D341Med (cell line): ENCODE measurements at regions not wholly inside any gene's neighbourhood (a gene's known extent, or its start where the extent isn't known, plus 50 kb on each side); places are given as distances from the start of the nearest gene placed in this dataset.

Experiments used
- DNase-seq: peaks from one replicate; pipeline ENCODE4 v3.0.0; 2012; ENCODE audit warnings: low spot score

DNA sequence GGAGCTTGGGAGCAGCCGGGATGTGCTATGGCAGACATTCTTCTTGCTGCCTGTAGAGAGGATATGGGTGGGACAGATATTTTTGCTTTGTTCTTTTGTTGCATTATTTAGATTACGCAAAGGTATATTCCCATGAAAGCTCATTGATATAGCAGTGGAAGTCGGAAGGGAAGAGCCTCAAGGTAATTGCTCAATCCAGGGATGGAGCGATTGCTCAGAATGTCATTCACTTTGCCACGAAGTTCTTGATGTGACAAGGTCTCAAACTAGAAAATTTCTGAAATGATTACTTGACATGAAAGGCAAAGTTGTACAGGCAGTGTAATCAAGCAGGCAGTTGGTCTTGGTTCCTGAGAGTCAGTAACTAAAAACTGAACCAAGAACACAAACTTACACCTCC, 615.6 kb upstream of the CDH4 start:
- DNase-seq = no peak

GRCh38 chr20:60637801-60638200, 614.3 kb upstream of the CDH4 start:
- DNase-seq = no peak

DNA sequence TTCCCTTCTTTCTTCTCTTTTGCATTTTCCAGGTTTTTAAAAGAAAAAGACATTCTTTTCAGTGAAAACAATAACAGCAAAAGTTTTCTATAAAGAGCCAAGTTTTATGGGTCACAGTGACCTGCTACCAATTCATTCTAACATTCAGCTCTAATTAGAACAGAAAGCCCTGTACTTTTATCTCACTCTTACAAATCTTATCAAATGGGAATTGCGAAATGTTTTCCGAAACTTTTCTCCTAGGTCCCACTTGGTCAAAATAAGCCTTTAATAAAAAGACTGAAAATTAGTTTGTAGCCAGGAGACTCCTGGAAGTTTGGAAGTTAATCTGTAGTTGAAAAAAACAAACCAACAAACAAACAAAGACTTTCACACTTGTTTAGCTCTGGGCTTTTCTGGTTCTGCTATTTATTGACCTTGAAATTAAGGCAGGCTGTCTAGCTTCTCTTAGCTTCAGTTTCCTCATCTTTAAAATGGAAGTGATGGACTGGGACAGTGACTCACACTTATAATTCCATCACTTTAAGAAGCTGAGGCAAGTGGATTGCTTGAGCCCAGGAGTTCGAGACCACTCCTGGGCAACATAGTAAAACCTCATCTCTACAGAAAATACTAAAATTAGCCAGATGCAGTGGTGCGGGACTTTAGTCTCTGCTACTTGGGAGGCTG, 613.5 kb upstream of the CDH4 start:
- DNase-seq = no peak

DNA sequence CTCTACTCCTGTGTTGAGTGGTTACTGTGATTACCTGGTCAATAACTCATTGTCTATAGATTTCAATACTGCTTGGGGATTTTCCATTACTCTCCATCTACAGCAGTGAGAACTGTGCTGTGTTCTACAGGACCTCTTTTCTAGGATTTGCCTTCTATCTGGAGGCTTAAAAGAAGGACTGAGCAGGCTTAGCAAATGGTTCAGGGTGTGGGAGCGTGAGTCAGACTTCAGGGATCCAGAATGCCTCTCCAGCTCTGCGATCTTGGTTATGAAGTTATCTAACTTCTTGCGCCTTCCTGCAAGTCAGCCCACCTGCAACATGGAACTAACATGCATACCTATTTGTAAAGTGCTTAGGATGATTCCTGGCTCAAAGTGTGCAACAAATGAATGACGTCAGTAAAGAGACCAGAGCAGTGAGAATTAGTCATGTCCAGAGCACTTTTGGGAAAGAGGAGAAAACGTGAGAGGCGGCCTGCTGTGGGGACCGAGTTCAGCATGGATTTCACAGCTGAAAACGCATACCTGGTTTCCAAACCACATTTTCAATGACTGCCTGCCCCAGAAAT, 610.1 kb upstream of the CDH4 start:
- no peak for DNase-seq

GRCh38 chr20:60642541-60642940, 609.5 kb upstream of the CDH4 start:
- no peak for DNase-seq

DNA sequence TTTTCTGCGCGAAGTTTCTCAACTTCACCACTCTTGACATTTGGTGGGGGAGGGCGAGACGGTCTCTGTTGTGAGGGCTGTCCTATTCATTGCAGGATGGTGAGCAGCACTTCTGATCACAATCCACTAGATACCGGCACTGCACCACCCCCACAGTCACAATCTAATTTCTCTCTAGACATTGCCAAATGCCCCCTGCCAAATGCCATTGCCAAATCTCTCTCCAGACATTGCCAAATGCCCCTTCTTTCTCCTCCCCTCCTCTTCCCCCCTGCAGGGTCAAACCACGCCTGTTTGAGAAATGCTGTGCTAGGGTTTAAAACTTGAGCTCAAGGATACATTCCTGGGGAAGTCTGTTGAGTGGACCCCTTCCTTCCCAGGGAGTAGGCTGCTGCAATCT, 603.5 kb upstream of the CDH4 start:
- DNase-seq = no peak

DNA sequence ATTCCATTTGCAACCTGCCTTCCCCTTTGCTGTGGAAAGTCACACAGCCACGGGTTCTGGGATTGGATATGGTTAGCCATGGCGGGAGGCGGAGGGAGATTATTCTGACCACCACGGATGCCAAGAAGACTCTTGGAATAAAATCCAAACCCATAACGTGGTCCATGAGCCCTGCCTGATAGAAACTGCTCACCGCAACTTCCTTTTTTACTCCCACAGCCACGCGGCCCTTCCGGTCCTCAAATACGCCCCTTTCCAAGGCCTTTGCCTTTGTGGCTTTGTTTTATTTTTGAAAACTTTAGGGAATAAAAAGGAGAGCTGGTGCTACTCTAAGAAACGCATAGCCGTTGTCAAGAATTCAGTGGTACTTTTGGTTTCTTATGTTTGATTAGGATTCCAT, 602.5 kb upstream of the CDH4 start:
- no peak for DNase-seq

DNA sequence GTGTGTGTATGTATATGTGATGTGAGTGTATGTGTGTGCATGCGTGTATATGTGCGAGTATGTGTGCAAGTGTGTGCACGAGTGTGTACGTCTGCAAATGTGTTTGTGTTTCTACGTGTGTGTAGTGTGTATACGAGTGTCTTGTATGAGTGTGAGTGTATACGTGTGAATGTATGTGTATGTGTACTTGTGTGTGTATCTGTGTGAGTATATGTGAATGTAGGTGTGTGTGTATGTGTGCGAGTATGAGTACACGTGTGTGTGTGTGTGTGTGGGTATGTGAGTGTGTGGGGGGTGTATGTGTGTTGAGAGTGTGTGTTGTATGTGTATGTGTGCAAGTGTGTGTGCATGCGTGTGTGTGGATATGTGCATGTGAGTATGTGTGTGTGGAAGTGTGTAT, 602.0 kb upstream of the CDH4 start:
- DNase-seq = no peak

DNA sequence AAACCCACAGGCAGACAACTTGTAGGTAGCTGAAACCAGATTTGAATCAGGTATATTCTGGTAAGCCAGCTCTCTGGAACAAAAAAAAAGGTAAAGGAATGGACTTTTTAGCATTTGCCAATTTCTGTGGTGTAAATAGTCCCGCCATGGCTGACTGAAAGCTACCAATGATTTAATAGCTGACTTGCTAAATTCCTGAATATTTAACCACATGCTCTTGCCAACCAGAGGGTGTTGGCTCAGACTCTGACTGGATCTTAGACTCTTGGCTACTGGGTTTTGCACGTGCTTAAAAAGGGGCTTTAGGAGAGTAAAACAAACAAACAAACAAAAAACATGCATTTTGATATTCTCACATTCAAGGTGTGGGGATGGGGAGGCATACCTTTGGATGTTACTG, 600.0 kb upstream of the CDH4 start:
- DNase-seq = no peak

GRCh38 chr20:60652615-60653014, 599.4 kb upstream of the CDH4 start:
- no peak for DNase-seq

- no peak for DNase-seq
Measured at GRCh38 chr20:60653111-60653845, 598.8 kb upstream of the CDH4 start.

DNA sequence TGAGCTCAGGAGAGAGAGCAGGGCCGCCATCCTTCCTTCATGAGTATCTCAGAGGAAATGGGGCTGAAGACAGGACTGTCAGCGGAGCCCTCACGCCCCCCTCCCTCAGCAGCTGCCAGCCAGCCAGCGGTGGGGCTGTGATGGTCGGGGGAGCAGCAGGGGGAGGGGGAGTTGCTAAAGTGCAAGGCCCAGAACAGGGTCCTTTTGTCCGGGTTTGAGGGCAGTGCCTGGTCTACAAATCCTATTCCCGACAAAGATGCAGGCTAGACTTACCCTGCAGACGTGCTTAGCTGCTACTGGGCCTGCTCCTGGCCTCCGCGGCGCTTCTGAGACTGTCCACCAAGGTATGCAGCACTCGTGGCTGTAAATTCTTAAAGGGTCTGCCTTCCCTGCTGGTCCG, 593.4 kb upstream of the CDH4 start:
- DNase-seq = no peak

GRCh38 chr20:60659240-60659639, 592.8 kb upstream of the CDH4 start:
- DNase-seq = no peak

DNA sequence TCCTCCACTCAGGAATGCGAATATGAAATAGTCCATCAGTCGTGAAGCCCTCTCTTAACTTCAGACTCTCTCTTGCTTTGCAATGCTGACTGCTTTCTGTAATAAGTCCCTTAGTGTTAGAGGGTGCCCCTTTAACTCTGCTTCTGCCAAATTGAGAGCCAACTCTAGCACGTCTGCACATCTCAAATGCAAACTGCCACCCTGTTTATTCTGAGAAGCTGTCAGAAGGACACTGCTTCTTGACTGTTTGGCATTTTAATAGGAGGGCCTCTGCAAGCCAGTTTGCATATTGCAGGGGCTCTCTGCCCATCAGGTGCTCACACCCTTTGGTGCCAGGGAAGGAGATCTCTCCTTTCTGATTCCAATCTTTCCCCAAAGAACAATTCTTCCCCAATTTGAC, 589.8 kb upstream of the CDH4 start:
- no peak for DNase-seq

DNA sequence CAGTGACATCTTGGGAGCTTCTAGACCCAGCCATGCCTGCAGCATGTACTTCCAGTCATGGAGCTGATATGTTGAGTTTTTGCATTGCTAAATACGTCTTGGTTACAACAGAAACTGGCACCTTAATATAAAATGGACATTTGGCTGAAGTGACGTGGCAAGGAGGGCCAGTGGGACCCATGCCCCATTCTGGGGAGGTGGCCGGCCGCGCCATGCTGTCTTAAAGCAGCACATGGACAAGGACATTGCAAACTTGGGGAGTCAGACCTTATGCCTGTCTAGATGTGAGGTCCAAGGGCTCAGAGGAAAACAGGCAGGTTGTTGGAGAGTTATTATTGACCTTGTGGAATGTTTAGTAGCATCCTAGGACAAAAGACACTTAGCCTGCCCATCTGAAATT, 588.0 kb upstream of the CDH4 start:
- DNase-seq = no peak

GRCh38 chr20:60667641-60668040, 584.4 kb upstream of the CDH4 start:
- DNase-seq = no peak

- DNase-seq = no peak
Measured at GRCh38 chr20:60669211-60669610, 582.9 kb upstream of the CDH4 start.

GRCh38 chr20:60676011-60676410, 576.0 kb upstream of the CDH4 start:
- no peak for DNase-seq

DNA sequence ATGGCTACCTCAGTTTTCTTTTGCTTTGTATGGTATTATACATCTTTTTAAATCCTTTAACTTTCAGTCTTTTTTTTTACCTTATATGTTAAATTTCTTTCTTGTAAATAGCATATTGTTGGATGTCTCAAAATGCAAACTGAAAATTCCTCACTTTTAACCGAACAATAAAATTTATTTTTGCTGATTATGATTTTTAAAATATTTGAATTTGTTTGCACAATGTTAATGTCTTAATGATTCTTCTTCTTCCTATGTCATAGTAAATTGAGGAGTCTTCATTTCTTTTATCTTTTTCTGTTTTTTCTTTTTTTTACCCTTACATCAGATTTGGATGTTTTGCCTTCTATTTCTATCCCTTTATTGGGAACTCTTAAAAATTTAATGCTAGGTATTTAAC, 574.2 kb upstream of the CDH4 start:
- DNase-seq = no peak

- DNase-seq = no peak
Measured at GRCh38 chr20:60680554-60680953, 571.5 kb upstream of the CDH4 start.

GRCh38 chr20:60687213-60687612, 564.8 kb upstream of the CDH4 start:
- DNase-seq = no peak

GRCh38 chr20:60690771-60691170, 561.3 kb upstream of the CDH4 start:
- DNase-seq = peak; percentile 55

DNA sequence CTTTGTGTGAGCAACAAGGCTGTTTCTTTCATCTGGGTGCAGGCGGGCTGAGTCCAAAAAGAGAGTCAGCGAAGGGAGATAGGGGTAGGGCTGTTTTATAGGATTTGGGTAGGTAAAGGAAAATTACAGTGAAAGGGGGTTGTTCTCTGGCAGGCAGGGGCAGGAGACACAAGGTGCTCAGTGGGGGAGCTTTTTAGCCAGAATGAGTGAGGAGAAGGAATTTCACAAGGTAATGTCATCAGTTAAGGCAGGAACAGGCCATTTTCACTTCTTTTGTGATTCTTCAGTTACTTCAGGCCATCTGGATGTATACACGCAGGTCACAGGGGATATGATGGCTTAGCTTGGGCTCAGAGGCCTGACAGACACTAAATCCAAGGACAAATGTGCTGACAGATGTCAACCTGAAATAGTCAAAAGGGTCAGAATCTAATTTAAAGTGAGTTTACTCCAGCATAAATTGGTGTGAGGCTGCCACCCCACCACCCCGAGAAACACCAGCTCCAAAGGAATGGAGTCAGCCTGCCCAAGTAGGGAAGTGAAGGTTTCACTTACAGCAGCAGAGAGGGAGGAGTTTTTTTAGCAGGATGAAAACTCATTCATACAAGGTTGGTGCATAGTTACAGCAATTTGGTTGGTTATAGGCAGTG, 560.0 kb upstream of the CDH4 start:
- no peak for DNase-seq
